CD4-positive, alpha-beta T cell treated with Interleukin-15 for 4 hours (primary cell): ENCODE measurements at regions not wholly inside any gene's neighbourhood (a gene's known extent, or its start where the extent isn't known, plus 50 kb on each side); places are given as distances from the start of the nearest gene placed in this dataset.

Experiments
- DNase-seq: peaks from one replicate; pipeline ENCODE4 v3.0.0-alpha.2; 2020; ENCODE audit warnings: low spot score

DNA sequence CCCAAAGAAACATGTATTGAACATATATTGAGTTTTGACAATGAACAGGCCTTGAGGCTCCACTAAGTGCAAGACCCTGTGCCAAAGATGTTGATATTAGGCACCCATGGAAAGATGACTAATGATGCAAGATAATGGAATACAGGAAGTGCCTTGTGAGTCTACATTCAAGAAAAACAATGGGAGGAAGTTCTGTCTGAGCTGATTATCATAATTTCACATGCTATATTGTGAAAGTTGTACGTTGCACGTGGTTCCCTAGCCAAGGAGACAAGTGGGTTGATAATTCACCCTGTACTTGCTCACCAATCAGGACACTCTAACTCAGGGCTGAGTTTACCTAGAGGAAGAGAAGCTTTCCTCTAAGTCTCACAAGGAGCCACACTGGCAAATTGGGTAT lies 186.9 kb upstream of the STAC start:
- DNase-seq, result no peak

DNA sequence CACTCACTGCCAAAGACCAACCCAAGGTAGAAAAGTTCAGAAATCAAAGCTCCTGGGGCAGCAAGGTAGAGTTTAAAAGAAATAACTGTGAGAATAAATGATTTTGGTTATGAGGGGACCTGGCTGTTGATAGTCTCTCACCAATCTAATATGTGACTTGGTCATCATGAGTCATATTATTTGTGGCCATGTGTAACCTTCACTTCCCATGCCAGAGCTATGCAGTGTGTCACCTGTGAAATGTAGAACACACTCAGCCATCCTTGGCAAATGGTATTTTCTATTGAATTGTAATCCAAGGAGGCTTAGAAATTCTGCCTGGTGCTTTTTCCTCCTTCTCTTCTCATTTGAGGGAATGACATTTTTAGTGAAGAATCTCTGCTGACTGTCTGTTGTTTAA lies 184.2 kb upstream of the STAC start:
- no peak for DNase-seq

GRCh38 chr3:36197151-36197550 lies 183.2 kb upstream of the STAC start:
- DNase-seq, result no peak

DNA sequence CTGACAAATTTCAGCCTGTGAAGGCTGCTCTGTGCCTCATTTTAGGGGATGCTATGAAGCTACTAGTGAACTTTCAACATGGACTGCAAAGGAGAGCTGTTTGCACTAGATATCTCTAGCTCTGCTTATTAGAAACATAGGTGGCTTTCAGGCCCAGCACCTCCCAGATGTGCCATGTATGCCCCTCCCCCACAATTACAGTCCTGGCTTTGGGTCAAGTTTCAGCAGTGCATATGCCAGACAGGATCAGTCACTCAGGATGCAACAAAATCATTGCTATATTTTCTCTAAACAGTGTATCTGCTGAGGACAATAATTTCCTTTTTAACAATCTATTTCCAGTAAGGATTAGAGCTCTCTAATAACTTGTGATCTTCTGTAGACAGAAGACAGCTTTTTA lies 178.8 kb upstream of the STAC start:
- DNase-seq, result no peak

DNA sequence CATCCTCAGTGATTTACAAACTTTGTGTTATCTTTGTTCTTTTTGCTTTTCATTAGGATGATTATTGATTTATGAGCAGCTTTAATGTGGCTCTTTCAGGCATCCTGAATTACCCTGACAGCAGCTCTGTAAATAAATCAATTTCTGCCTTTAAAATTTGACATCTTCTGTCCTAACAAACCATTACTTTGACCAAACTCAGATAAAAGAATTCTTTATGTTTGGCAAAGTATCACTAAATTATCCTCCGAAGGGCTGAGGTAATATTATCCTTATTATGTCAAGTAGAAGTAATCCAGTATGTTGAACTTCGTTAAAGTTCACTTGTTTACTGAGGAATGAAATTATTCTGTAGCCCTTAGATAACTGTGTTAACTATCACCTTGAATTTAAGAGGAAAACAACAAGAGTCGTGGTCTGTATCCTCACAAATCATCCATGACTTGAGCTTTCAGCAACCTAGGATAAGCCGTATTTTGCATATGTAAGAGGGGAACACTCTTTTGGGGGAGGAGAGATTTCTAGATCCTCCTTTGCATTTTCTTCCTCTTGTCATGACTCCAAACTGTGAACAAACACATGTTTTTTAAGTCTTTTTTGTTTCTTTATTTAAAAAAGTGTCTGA lies 173.2 kb upstream of the STAC start:
- no peak for DNase-seq

- DNase-seq, result no peak
These were observed 169.3 kb upstream of the STAC start for GRCh38 chr3:36210840-36211651.

- DNase-seq, result no peak
These were observed 168.7 kb upstream of the STAC start for GRCh38 chr3:36211652-36211999.

GRCh38 chr3:36212251-36212650 lies 168.1 kb upstream of the STAC start:
- no peak for DNase-seq

- DNase-seq, result no peak
These were observed 165.8 kb upstream of the STAC start for GRCh38 chr3:36214460-36214859.

GRCh38 chr3:36215241-36215640 lies 165.1 kb upstream of the STAC start:
- no peak for DNase-seq

GRCh38 chr3:36219398-36219797 lies 160.9 kb upstream of the STAC start:
- no peak for DNase-seq

GRCh38 chr3:36220173-36220572 lies 160.1 kb upstream of the STAC start:
- no peak for DNase-seq

DNA sequence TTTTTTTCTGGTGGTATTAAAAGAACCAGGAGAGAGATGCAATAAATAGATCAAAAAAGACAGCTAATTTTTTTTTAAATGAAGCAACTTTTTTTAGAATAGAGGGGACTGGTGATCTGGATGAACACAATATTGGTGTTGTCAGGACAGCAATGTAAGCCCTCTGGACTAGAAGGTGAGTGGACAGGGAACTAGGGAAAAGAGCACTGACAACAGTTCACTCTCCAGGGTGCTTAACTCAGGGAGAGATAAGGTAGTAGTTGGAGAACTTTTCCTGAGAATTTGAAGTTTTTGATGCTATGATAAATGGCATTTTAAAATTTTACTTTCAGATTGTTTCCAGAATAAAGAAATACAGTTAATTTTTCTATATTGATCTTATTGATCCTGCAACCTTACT lies 158.3 kb upstream of the STAC start:
- DNase-seq, result no peak

GRCh38 chr3:36227980-36228379 lies 152.3 kb upstream of the STAC start:
- DNase-seq, result no peak

GRCh38 chr3:36229496-36229895 lies 150.8 kb upstream of the STAC start:
- DNase-seq, result no peak

- no peak for DNase-seq
These were observed 147.4 kb upstream of the STAC start for GRCh38 chr3:36232797-36233489.

DNA sequence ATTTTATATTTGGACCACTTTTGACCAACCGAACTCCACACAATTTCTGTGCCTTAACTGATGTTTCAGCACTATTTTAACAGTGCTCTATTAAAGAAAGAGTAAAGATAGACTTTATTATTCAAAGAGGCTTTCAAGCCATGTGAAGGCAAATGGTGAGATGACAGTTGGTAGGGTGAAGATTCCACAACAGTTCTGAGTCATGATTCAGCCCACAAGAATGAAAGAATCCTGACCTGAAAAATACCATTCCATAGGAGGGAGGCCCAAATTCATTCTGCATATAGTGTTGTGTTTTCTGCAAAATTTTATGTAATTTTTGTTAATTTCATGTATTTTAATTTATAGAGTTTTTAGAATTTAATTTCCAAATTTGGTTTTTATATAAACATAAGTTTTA lies 135.6 kb upstream of the STAC start:
- no peak for DNase-seq

DNA sequence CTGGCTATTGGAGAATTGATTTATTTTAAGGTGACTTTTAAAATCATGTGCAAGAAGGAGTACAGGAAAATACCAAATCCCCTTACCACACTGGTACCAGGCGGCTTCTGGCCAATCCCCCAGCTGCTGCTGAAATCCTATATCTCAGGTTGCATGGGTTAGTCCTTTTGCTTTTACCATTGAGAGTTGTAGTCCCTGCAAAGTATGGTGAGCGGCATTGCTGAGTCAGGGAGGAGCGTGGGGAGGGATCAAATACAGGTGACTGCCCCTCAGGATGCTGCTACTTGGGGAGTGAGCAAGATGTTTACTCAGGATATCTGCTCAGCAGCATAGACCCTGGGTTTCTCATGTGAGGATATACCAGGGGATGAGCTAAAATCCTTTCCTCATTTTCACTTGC lies 131.9 kb upstream of the STAC start:
- no peak for DNase-seq

DNA sequence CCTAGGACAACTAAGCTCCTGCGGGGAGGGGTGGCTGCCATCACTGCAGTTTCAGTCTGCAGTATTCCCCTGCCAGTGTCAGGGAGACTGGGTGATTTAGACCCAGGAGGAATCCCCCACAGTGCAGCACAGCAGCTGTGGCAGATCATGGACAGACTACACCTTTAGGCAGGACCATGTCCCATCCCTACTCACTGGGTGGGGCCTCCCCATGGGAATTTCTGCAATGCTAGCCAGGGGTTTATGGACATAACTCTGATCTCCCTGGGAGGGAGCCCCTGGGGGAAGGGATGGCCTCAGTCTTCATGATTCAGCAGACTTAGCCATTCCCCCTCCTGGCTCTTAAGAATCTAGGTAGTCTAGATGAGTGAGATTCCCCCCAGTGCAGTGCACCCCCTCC lies 130.1 kb upstream of the STAC start:
- no peak for DNase-seq

DNA sequence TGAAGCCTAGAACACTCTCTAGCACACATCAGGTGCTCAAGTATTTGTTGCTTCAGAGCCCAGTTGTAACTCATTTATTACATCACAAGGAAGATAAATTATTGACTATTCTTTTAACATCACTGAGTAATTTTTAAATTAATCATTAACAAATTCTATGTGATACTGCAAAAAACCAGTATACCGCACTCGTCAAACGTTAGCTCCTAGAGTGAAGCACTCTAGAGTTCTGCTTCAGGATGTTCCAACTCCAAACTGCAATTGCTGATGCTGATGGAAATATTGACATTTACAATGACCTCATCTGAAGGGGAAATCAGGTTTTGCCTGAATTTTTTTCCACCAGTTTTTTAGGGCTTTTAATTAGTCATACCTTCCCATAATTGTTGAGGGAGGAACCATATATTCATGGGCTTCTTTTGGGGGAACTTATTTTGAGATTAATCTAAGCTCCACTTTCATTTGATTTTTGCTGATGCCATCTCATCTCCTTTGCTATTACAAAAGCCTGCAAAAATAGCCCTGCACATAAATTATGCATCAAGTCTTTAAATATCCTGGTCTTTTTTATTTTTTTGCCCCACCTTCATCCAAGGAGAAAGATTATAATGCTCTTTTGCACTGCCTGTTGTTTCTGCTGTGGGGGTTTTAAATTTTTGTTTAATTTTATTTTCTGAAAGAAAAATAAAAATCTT lies 123.0 kb upstream of the STAC start:
- DNase-seq, result no peak

GRCh38 chr3:36258421-36258820 lies 121.9 kb upstream of the STAC start:
- no peak for DNase-seq

GRCh38 chr3:36259580-36259979 lies 120.7 kb upstream of the STAC start:
- no peak for DNase-seq

DNA sequence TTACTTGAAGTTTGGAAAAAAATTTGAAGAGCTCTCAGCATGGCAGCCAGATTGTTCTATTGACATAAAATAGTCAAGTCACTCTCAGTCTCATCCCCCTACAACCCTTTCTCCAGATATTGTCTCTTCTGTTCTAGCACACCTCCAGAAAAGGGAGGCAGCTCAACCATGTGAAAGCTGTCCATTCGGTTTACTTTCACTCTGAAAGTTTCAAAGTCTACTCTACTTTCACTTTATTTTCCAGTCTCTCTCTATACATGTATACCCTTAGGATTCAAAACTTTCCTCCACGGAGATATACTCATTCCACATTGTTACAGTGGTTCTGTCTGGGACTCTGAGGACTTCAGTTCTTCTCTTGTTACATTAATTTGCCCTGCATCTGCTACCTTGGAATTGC lies 111.0 kb upstream of the STAC start:
- no peak for DNase-seq
